ENCODE measurements at regions not wholly inside any gene's neighbourhood (a gene's known extent, or its start where the extent isn't known, plus 50 kb on each side); places are given as distances from the start of the nearest gene placed in this dataset.

- no peak for DNase-seq
- H3K27ac ChIP-seq (ENCODE audit: low read depth in 1 of 2, low read length in 2 of 2) = no peak overlapping the region
- no peak for TF ChIP-seq CTCF (IDR thresholded peaks at IDR 0.05)
- Mint-ChIP-seq H3K4me1 (no peaks in the 10 kb centered on the region), H3K27ac (no peak overlapping the region), H3K27me3 (ENCODE audit: low read depth in 3 of 3) (peaks cover 0 to 1% (median 0%) of the 10 kb centered on the region in 3 donors), H3K4me3 (no peak overlapping the region), H3K9me3 (peaks cover 0 to 3% (median 0%) of the 10 kb centered on the region in 7 donors), H3K36me3 (no peaks in the 10 kb centered on the region)
- no peaks in the 10 kb centered on the region for H3K4me1 ChIP-seq (ENCODE audit: control insufficient read depth in 1 of 2, insufficient read depth in 2 of 2, low read length in 2 of 2)
- no peaks in the 10 kb centered on the region for H3K27me3 ChIP-seq (ENCODE audit: control insufficient read depth in 2 of 2, insufficient read depth in 2 of 2, low read length in 2 of 2)
- no peaks in the 10 kb centered on the region for H3K79me2 ChIP-seq (ENCODE audit: insufficient read depth, low read length)
- H3K36me3 ChIP-seq (replicated peaks in 1 of 2; ENCODE audit: control insufficient read depth in 1 of 2, insufficient read depth in 2 of 2, low read length in 2 of 2) = no peaks in the 10 kb centered on the region
- H3K9ac ChIP-seq (ENCODE audit: insufficient read depth, low read length, poor library complexity, severe bottlenecking) = no peak overlapping the region
- H2AFZ ChIP-seq (ENCODE audit: insufficient read depth, low read depth, low read length, poor library complexity, severe bottlenecking) = no peak overlapping the region
- H3K4me3 ChIP-seq (replicated peaks in 1 of 3; ENCODE audit: low read depth in 2 of 3, low read length in 3 of 3) = no peak overlapping the region
- 90% methylated on average over 3 of the region's 6 CpGs for WGBS (ENCODE audit: insufficient coverage)
- intact Hi-C loops (cut with micrococcal nuclease) = no loop called here
- H4K20me1 ChIP-seq (ENCODE audit: insufficient read depth, low read length) = no peaks in the 10 kb centered on the region
- H3K9me3 ChIP-seq (replicated peaks in 1 of 2; ENCODE audit: control insufficient read depth in 1 of 2, insufficient read depth in 1 of 2, low read length in 2 of 2) = peaks cover 0 to 3% of the 10 kb centered on the region in 2 donors
- H3K4me2 ChIP-seq (replicated peaks; ENCODE audit: extremely low read depth, low read length, poor library complexity, severe bottlenecking) = no peak overlapping the region
Observed at GRCh38 chr4:31327031-31327430, 606.9 kb downstream of the PCDH7 start.

- H3K9ac ChIP-seq (ENCODE audit: insufficient read depth, low read length, poor library complexity, severe bottlenecking) = no peak overlapping the region
- no peaks in the 10 kb centered on the region for H3K27me3 Mint-ChIP-seq (ENCODE audit: low read depth in 3 of 3)
- WGBS (ENCODE audit: insufficient coverage) = no CpG with 5 or more reads among the region's 1 CpG
- intact Hi-C loops (cut with micrococcal nuclease) = no loop called here
- H4K20me1 ChIP-seq (ENCODE audit: insufficient read depth, low read length) = no peaks in the 10 kb centered on the region
- H3K4me2 ChIP-seq (replicated peaks; ENCODE audit: extremely low read depth, low read length, poor library complexity, severe bottlenecking) = no peak overlapping the region
- no peak for DNase-seq
- no peak for TF ChIP-seq CTCF (IDR thresholded peaks at IDR 0.05)
- H3K79me2 ChIP-seq (ENCODE audit: insufficient read depth, low read length) = no peaks in the 10 kb centered on the region
- H3K27me3 ChIP-seq (ENCODE audit: control insufficient read depth in 2 of 2, insufficient read depth in 2 of 2, low read length in 2 of 2) = no peaks in the 10 kb centered on the region
- H3K4me1 ChIP-seq (ENCODE audit: control insufficient read depth in 1 of 2, insufficient read depth in 2 of 2, low read length in 2 of 2) = no peaks in the 10 kb centered on the region
- peaks cover 0 to 3% of the 10 kb centered on the region in 2 donors for H3K9me3 ChIP-seq (replicated peaks in 1 of 2; ENCODE audit: control insufficient read depth in 1 of 2, insufficient read depth in 1 of 2, low read length in 2 of 2)
- no peak overlapping the region for H3K4me3 Mint-ChIP-seq
- H3K4me3 ChIP-seq (replicated peaks in 1 of 3; ENCODE audit: low read depth in 2 of 3, low read length in 3 of 3) = no peak overlapping the region
- H3K27ac ChIP-seq (ENCODE audit: low read depth in 1 of 2, low read length in 2 of 2) = no peak overlapping the region
- H3K4me1 Mint-ChIP-seq = no peaks in the 10 kb centered on the region
- H3K36me3 ChIP-seq (replicated peaks in 1 of 2; ENCODE audit: control insufficient read depth in 1 of 2, insufficient read depth in 2 of 2, low read length in 2 of 2) = no peaks in the 10 kb centered on the region
- no peak overlapping the region for H3K27ac Mint-ChIP-seq
- H3K9me3 Mint-ChIP-seq = peaks cover 0 to 3% (median 0%) of the 10 kb centered on the region in 7 donors
- no peak overlapping the region for H2AFZ ChIP-seq (ENCODE audit: insufficient read depth, low read depth, low read length, poor library complexity, severe bottlenecking)
- H3K36me3 Mint-ChIP-seq = no peaks in the 10 kb centered on the region
Observed at GRCh38 chr4:31328932-31329331, 608.8 kb downstream of the PCDH7 start.
